Aorta (tissue), 5 donors: ENCODE measurements at regions not wholly inside any gene's neighbourhood (a gene's known extent, or its start where the extent isn't known, plus 50 kb on each side); places are given as distances from the start of the nearest gene placed in this dataset.

ENCODE experiments used
- ATAC-seq: fragments of 200-7000 bp; cut with Tn5 transposase; one replicate; pipeline ENCODE4 v1.9.1; 2022; ENCODE audit warnings: moderate library complexity; ENCODE audit not compliant: low FRiP score
- DNase-seq, 2 donors: peaks; one replicate each; pipeline ENCODE4 v3.0.0-alpha.2; 2020
- H3K27ac ChIP-seq, 2 donors: one replicate each; pipeline ENCODE4 v1.5.1; 2013; ENCODE audit warnings: low read length in 2 of 2, mild to moderate bottlenecking in 2 of 2, moderate library complexity in 2 of 2, control low read depth in 1 of 2, inconsistent platforms in 1 of 2, low read depth in 1 of 2
- H3K27me3 ChIP-seq, 2 donors: one replicate each; pipeline ENCODE4 v1.6.1; 2013; ENCODE audit warnings: control low read depth in 1 of 2, low read length in 1 of 2, mild to moderate bottlenecking in 1 of 2, moderate library complexity in 1 of 2; ENCODE audit not compliant: insufficient read depth in 2 of 2, control insufficient read depth in 1 of 2
- H3K36me3 ChIP-seq, 2 donors: one replicate each; pipeline ENCODE4 v1.6.1; 2013; ENCODE audit warnings: control low read depth in 1 of 2, low read length in 1 of 2, mild to moderate bottlenecking in 1 of 2; ENCODE audit not compliant: insufficient read depth in 2 of 2, control insufficient read depth in 1 of 2
- H3K4me1 ChIP-seq, 2 donors: one replicate each; pipeline ENCODE4 v1.6.1; 2013; ENCODE audit warnings: low read length in 2 of 2, control low read depth in 1 of 2, mild to moderate bottlenecking in 1 of 2, moderate library complexity in 1 of 2; ENCODE audit not compliant: insufficient read depth in 2 of 2, control insufficient read depth in 1 of 2
- H3K4me3 ChIP-seq, 2 donors: one replicate each; pipeline ENCODE4 v1.5.1; 2013; ENCODE audit warnings: low read length in 2 of 2, control low read depth in 1 of 2, mild to moderate bottlenecking in 1 of 2
- H3K9me3 ChIP-seq: one replicate; pipeline ENCODE4 v1.6.1; 2013; ENCODE audit warnings: mild to moderate bottlenecking, low read length; ENCODE audit not compliant: control insufficient read depth
- WGBS, 2 donors: extraction: QIAGEN DNeasy Blood & Tissue Kit; methylation state at CpG; one replicate each; pipeline ENCODE4 v1.1.7; 2013; 5-methylcytosine and 5-hydroxymethylcytosine counted together
- intact Hi-C, 2 donors: fragments of 100-400 bp; cut with DNase I; formaldehyde crosslinking; loops; one replicate each; pipeline versions ENCODE4 v1.14.2 to v1.15.0; 2022
- donor health status: healthy with polysubstance abuse.
- donor health status: Bipolar disorder and iron deficiency.
- donor health status: DM: no; HTN: no; CAD: no.
- donor health status: DM: no; HTN: no; CAD: no.
- donor health status: DM: yes; HTN: yes; CAD: no.

- ATAC-seq (no peak), DNase-seq (no peak)
- H3K36me3 ChIP-seq, result no peaks in the 10 kb centered on the region
- H3K27me3 ChIP-seq, result no peaks in the 10 kb centered on the region
- no peak overlapping the region for H3K27ac ChIP-seq
- intact Hi-C loops, result no loop called here
- H3K4me3 ChIP-seq, result no peak overlapping the region
- no peaks in the 10 kb centered on the region for H3K4me1 ChIP-seq
- no peaks in the 10 kb centered on the region for H3K9me3 ChIP-seq
- 57% methylated on average over 4 of the region's 4 CpGs for WGBS, 2 donors
These were observed 358.5 kb downstream of the YTHDC2 start for GRCh38 chr5:113871972-113872371.

- H3K4me1 ChIP-seq, result no peaks in the 10 kb centered on the region
- ATAC-seq (no peak), DNase-seq (no peak)
- no peaks in the 10 kb centered on the region for H3K27me3 ChIP-seq
- H3K27ac ChIP-seq, result no peak overlapping the region
- intact Hi-C loops, result no loop called here
- H3K4me3 ChIP-seq, result no peak overlapping the region
- peaks cover under 1% of the 10 kb centered on the region for H3K9me3 ChIP-seq
- 75 to 78% methylated on average over 2 of the region's 2 CpGs for WGBS, 2 donors
- no peaks in the 10 kb centered on the region for H3K36me3 ChIP-seq
These were observed 361.6 kb downstream of the YTHDC2 start for GRCh38 chr5:113875096-113875495.

- Histone ChIP-seq H3K4me1 (no peaks in the 10 kb centered on the region), H3K9me3 (peaks cover 2% of the 10 kb centered on the region), H3K27me3 (no peaks in the 10 kb centered on the region), H3K27ac (no peak overlapping the region), H3K36me3 (no peaks in the 10 kb centered on the region), H3K4me3 (no peak overlapping the region)
- intact Hi-C loops, result no loop called here
- ATAC-seq (no peak), DNase-seq (no peak)
- 76 to 81% methylated on average over 4 of the region's 4 CpGs for WGBS, 2 donors
These were observed 378.0 kb downstream of the YTHDC2 start for GRCh38 chr5:113891491-113891890.

DNA sequence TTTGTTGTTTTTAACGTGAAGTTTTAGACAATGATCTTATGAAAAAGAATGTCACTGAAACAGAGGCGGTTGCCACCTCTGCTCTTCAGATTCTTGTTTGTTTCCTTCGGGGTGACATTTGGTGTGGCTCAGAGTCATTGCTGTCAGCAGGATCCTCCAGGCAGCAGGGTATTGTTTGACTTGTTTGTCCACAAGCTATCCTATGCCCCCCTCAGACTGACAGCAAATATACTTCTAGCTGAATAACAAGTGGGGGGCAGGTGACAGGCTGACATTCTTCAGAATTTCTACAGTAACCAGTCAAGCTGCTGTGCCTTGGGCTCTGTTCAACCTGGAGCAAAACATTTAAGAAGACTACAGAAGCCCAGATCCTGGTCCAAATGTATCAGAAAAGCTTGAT is 383.3 kb downstream of the YTHDC2 start:
- H3K27me3 ChIP-seq, result no peaks in the 10 kb centered on the region
- no peaks in the 10 kb centered on the region for H3K36me3 ChIP-seq
- 43 to 48% methylated on average over 3 of the region's 3 CpGs for WGBS, 2 donors
- ATAC-seq, result no peak
- no peak for DNase-seq
- no peak overlapping the region for H3K4me3 ChIP-seq
- H3K4me1 ChIP-seq, result no peaks in the 10 kb centered on the region
- H3K9me3 ChIP-seq, result no peaks in the 10 kb centered on the region
- intact Hi-C loops, result no loop called here
- no peak overlapping the region for H3K27ac ChIP-seq

DNA sequence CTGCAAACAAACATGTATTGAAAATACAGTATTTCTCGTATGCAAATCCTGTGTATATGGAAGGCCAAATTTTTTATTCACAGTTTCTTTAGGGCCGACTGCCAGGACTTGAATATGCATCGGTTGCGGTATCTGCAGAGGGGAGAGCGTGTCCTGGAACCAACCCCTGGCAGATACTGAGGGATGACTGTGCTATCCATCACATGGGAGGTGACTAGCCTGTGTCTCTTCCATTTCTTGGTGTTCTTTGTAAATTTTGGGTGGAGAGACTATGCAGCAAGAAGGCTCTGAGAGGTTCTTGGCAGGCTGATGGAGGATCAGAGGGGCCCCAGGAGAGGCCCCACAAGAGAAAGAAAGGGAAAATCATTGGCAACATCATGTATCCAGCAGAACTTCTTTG is 384.3 kb downstream of the YTHDC2 start:
- ATAC-seq (no peak), DNase-seq (no peak)
- Histone ChIP-seq H3K4me1 (no peaks in the 10 kb centered on the region), H3K27ac (no peak overlapping the region), H3K27me3 (no peaks in the 10 kb centered on the region), H3K9me3 (no peaks in the 10 kb centered on the region), H3K4me3 (no peak overlapping the region), H3K36me3 (no peaks in the 10 kb centered on the region)
- WGBS, 2 donors, result 87 to 92% methylated on average over 5 of the region's 5 CpGs
- intact Hi-C loops, result no loop called here

DNA sequence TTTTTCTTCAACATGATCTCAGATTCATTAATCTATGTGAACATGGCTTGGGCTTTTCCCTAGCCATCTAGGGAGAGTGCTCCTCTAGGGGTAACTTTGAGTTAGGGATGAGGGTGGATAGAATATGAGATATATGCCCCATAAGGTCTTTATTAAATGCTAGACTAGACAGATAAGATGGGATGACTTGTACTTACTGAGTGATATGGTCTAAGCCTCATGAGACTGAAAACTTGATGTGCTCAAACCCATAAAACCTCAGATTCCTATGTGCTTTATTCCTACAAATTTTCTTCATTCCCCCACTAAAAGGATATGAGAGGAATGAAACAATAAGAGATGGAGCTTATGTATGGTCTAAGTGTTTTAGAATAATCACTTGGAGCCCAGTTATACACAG is 386.6 kb downstream of the YTHDC2 start:
- DNase-seq, result no peak
- intact Hi-C loops, result no loop called here
- no peaks in the 10 kb centered on the region for H3K9me3 ChIP-seq

DNA sequence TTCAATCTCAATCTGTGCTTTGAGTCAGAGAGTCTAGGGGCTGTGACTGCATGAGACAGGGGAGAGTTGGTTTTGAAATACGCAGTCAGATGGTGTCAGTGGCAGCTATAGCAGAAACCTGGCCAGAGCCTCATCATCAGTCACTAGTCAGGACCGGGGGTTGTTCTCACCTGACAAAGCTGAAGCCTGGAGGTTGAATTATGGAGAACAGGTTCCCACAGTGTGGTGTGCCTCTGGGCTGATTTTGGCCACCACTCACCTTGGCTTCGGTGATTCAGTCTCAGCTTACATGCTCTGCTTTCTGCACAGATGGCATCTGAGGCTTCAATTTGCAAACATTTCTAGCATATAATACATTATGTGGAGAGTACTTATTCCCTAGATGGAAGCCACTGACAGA is 387.3 kb downstream of the YTHDC2 start:
- WGBS, 2 donors, result 45 to 61% methylated on average over 3 of the region's 3 CpGs

More for the DNA sequence above, 386.6 kb downstream of the YTHDC2 start:
- H3K4me1 ChIP-seq, result no peaks in the 10 kb centered on the region
- no peaks in the 10 kb centered on the region for H3K36me3 ChIP-seq
- no peak overlapping the region for H3K4me3 ChIP-seq
- no peak overlapping the region for H3K27ac ChIP-seq
- ATAC-seq, result no peak
- H3K27me3 ChIP-seq, result no peaks in the 10 kb centered on the region

DNA sequence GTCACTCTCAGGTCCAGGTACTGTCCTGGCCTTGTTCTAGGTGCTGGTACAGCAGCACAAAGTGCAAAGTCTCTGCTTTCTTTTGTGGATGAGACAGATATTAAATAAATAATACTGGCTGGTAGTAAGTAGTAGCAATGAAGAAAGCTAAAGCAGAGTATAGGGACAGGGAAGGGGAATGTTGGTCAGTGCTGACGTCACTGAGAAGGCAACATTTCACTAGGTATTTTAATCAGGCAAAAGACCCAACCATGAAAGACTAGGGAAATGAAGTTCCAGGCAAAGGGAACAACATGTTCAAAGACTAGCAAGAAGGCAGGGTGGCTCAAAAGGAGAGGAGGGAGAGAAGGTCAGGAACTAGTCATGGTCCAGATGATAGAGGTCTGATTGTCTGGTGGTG is 388.2 kb downstream of the YTHDC2 start:
- H3K9me3 ChIP-seq, result no peaks in the 10 kb centered on the region
- WGBS, 2 donors, result 42 to 46% methylated on average over 1 of the region's 1 CpG
- H3K4me3 ChIP-seq, result no peak overlapping the region
- no peak for DNase-seq
- no peaks in the 10 kb centered on the region for H3K27me3 ChIP-seq
- ATAC-seq, result no peak
- no peaks in the 10 kb centered on the region for H3K36me3 ChIP-seq
- intact Hi-C loops, result no loop called here
- no peaks in the 10 kb centered on the region for H3K4me1 ChIP-seq
- H3K27ac ChIP-seq, result no peak overlapping the region

More for the DNA sequence above, 387.3 kb downstream of the YTHDC2 start:
- no peak for ATAC-seq
- Histone ChIP-seq H3K9me3 (no peaks in the 10 kb centered on the region), H3K27ac (no peak overlapping the region), H3K27me3 (no peaks in the 10 kb centered on the region), H3K4me1 (no peaks in the 10 kb centered on the region), H3K4me3 (no peak overlapping the region), H3K36me3 (no peaks in the 10 kb centered on the region)
- no peak for DNase-seq
- intact Hi-C loops, result no loop called here

GRCh38 chr5:113902917-113903660 is 389.6 kb downstream of the YTHDC2 start:
- intact Hi-C loops, result no loop called here
- H3K27ac ChIP-seq, result no peak overlapping the region
- no peaks in the 10 kb centered on the region for H3K27me3 ChIP-seq
- H3K4me3 ChIP-seq, result no peak overlapping the region
- ATAC-seq, result no peak
- DNase-seq, result no peak
- H3K4me1 ChIP-seq, result no peaks in the 10 kb centered on the region
- H3K9me3 ChIP-seq, result no peaks in the 10 kb centered on the region
- H3K36me3 ChIP-seq, result no peaks in the 10 kb centered on the region
- 51 to 62% methylated on average over 2 of the region's 2 CpGs for WGBS, 2 donors
